ENCODE measurements at regions not wholly inside any gene's neighbourhood (a gene's known extent, or its start where the extent isn't known, plus 50 kb on each side); places are given as distances from the start of the nearest gene placed in this dataset.

GRCh38 chrX:27884654-27885053, 76.9 kb downstream of the MAGEB10 start:
- H4K91ac ChIP-seq (replicated peaks; ENCODE audit: insufficient read length, low read length) = no peak overlapping the region
- WGBS, 2 experiments (ENCODE audit: extremely low coverage in 1 of 2, insufficient coverage in 1 of 2, insufficient read length in 1 of 2, insufficient replicate concordance in 2 of 2, low coverage in 1 of 2, low lambda C conversion rate in 2 of 2, missing lambda C conversion rate in 1 of 2) = 69% methylated on average over 5 of the region's 5 CpGs; no CpG with 5 or more reads in 1 of the 2 experiments

More at GRCh38 chrX:27884654-27885053, 76.9 kb downstream of the MAGEB10 start:
- no peaks in the 10 kb centered on the region for H3K79me1 ChIP-seq (ENCODE audit: low read depth, low read length)
- H4K20me1 ChIP-seq (replicated peaks in 1 of 2; ENCODE audit: control insufficient read depth in 1 of 2, insufficient read depth in 2 of 2, low read length in 2 of 2) = no peaks in the 10 kb centered on the region
- no peak overlapping the region for H3K18ac ChIP-seq (ENCODE audit: extremely low read depth, low read length)
- no peaks in the 10 kb centered on the region for H3K36me3 ChIP-seq (ENCODE audit: control insufficient read depth in 2 of 4, insufficient read depth in 4 of 4, low read length in 3 of 4)
- H3K4ac ChIP-seq (replicated peaks; ENCODE audit: insufficient read length, low read depth, low read length) = no peak overlapping the region
- no peak overlapping the region for H3K9ac ChIP-seq (replicated peaks in 1 of 4; ENCODE audit: extremely low read depth in 1 of 4, low read depth in 3 of 4, low read length in 3 of 4)
- H2AFZ ChIP-seq (ENCODE audit: low read length) = no peak overlapping the region
- H2BK120ac ChIP-seq (replicated peaks; ENCODE audit: low read depth, low read length) = no peak overlapping the region
- H3K14ac ChIP-seq (ENCODE audit: insufficient read length) = no peak overlapping the region
- DNase-seq (ENCODE audit: low read depth in 1 of 2, low spot score in 2 of 2) = no peak
- no peaks in the 10 kb centered on the region for H3K9me3 ChIP-seq (ENCODE audit: insufficient read depth in 2 of 2, low read depth in 1 of 2, low read length in 1 of 2)
- no peak overlapping the region for H2BK20ac ChIP-seq (ENCODE audit: low read length)
- no peak overlapping the region for H3K4me3 ChIP-seq (ENCODE audit: extremely low read depth in 1 of 4, insufficient read depth in 2 of 4, low read depth in 3 of 4, low read length in 4 of 4)
- H4K8ac ChIP-seq (ENCODE audit: extremely low read depth, insufficient read depth, low read length) = no peak overlapping the region
- H3K56ac ChIP-seq (replicated peaks; ENCODE audit: insufficient read length, low read depth, low read length) = no peak overlapping the region
- no peaks in the 10 kb centered on the region for H3K4me1 ChIP-seq (replicated peaks in 1 of 4; ENCODE audit: control insufficient read depth in 3 of 4, insufficient read depth in 4 of 4, low read length in 3 of 4)
- H3K23me2 ChIP-seq (ENCODE audit: low read depth, low read length) = no peaks in the 10 kb centered on the region
- H2BK15ac ChIP-seq (ENCODE audit: low read length) = no peak overlapping the region
- no peaks in the 10 kb centered on the region for H3K79me2 ChIP-seq (ENCODE audit: control insufficient read depth in 1 of 2, insufficient read depth in 2 of 2, low read length in 2 of 2)
- no peak for FAIRE-seq
- H3K27me3 ChIP-seq (replicated peaks in 1 of 4; ENCODE audit: control insufficient read depth in 3 of 4, extremely low read depth in 1 of 4, insufficient read depth in 3 of 4, low read length in 3 of 4) = peaks cover 3 to 10% (median 7%) of the 10 kb centered on the region in 4 experiments; a peak in 5 of 7 replicates
- no peak overlapping the region for H3K4me2 ChIP-seq (ENCODE audit: insufficient read depth in 1 of 2, low read depth in 2 of 2, low read length in 2 of 2)
- ChIA-PET POLR2A (ENCODE audit: partially characterized antibody) (no interaction called here), CTCF (ENCODE audit: partially characterized antibody) (no interaction called here)
- no peak overlapping the region for H4K5ac ChIP-seq (ENCODE audit: insufficient read length, low read depth, low read length)
- TF ChIP-seq ATF2 (IDR thresholded peaks at IDR 0.05; ENCODE audit: low read length) (no peak), YY1 (IDR thresholded peaks at IDR 0.05; ENCODE audit: low read depth, low read length) (peak; percentile 21; the same call in 1 of the 2 replicates)
- no peak overlapping the region for H3K23ac ChIP-seq (ENCODE audit: insufficient read length)
- H2BK12ac ChIP-seq (ENCODE audit: low read depth, low read length) = no peak overlapping the region
- no peak overlapping the region for H3K27ac ChIP-seq (ENCODE audit: low read depth, low read length)
- no peak overlapping the region for H2AK5ac ChIP-seq (ENCODE audit: low read depth, low read length)
- H2BK5ac ChIP-seq (ENCODE audit: low read depth, low read length) = no peak overlapping the region

Measured in H1 (cell line).